ENCODE measurements at regions not wholly inside any gene's neighbourhood (a gene's known extent, or its start where the extent isn't known, plus 50 kb on each side); places are given as distances from the start of the nearest gene placed in this dataset.

DNA sequence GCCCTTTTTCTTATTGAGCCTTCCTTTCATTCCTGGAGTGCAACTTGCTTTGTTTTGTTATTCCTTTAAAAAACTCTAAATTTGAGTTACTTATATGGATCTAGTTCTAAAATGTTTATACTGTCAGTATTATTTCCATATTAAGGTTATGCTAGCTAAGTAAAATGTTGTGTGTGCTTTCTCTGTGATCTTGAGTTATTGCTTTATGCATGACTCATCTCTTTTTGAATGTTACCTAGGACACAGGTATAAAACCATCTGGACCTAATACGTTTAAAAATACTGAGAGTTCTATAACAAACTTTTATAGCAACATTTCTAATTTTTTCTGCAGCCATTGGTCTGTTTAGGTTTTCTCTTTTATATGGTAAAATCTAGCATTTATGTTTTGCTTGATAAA is 132.8 kb upstream of the LGR5 start:
- no peaks in the 10 kb centered on the region for H3K4me1 ChIP-seq
- peaks cover 3% of the 10 kb centered on the region; the same call in 1 of the 2 replicates for H3K9me3 ChIP-seq
- no peak overlapping the region for H3K4me3 ChIP-seq (ENCODE audit: low read depth, low read length)
- H3K27me3 ChIP-seq = no peaks in the 10 kb centered on the region
- DNase-seq = no peak
- H3K36me3 ChIP-seq = no peaks in the 10 kb centered on the region
- TF ChIP-seq, protein P1, sequence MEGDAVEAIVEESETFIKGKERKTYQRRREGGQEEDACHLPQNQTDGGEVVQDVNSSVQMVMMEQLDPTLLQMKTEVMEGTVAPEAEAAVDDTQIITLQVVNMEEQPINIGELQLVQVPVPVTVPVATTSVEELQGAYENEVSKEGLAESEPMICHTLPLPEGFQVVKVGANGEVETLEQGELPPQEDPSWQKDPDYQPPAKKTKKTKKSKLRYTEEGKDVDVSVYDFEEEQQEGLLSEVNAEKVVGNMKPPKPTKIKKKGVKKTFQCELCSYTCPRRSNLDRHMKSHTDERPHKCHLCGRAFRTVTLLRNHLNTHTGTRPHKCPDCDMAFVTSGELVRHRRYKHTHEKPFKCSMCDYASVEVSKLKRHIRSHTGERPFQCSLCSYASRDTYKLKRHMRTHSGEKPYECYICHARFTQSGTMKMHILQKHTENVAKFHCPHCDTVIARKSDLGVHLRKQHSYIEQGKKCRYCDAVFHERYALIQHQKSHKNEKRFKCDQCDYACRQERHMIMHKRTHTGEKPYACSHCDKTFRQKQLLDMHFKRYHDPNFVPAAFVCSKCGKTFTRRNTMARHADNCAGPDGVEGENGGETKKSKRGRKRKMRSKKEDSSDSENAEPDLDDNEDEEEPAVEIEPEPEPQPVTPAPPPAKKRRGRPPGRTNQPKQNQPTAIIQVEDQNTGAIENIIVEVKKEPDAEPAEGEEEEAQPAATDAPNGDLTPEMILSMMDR (IDR thresholded peaks at IDR 0.05; ENCODE audit: low read depth, low read length) = no peak

DNA sequence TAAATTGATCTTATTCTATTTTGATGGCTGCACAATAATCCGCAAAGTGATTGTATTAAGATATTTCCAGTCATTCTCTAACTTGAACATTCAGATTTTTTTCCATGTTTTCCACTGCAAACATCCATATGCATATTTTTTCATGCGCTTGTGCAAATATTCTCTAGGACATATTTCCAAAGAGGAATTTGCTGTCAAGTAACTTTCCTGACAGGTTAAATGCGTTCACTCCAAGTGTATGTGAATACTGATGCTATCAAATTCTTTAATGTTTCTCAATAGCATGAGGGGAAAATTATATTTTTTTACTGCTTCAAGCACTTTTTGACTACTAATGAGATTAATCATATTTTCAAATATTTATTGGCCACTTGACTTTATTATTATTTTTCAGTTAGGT is 135.3 kb upstream of the LGR5 start:
- H3K4me3 ChIP-seq (ENCODE audit: low read depth, low read length) = no peak overlapping the region
- H3K4me1 ChIP-seq = peaks cover 11% of the 10 kb centered on the region
- H3K36me3 ChIP-seq = no peaks in the 10 kb centered on the region
- H3K27me3 ChIP-seq = no peaks in the 10 kb centered on the region
- DNase-seq = no peak
- TF ChIP-seq, protein P1 (IDR thresholded peaks at IDR 0.05; ENCODE audit: low read depth, low read length) = no peak
- H3K9me3 ChIP-seq = peaks cover 3% of the 10 kb centered on the region; the same call in 1 of the 2 replicates

DNA sequence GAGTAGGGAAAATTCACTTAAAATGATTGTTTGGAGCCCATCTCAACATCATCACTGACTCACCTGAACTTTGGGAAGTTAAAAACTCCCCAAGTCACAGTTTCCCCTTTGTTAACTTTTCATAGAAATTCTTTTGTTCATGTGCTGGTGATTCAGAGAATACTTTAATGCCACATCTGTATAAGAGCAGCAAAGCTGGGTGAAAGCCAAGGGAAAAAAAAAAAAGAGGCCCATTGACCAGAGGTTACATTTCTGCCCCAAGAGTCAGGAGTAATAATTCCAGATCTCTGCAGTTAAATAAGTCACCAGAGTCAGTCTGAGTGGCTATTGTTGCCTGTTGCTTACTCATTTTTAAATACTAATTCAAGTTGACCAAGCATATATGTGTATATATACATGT is 136.4 kb upstream of the LGR5 start:
- peaks cover 3% of the 10 kb centered on the region; the same call in 1 of the 2 replicates for H3K9me3 ChIP-seq
- peaks cover 22% of the 10 kb centered on the region for H3K4me1 ChIP-seq
- TF ChIP-seq, protein P1 (IDR thresholded peaks at IDR 0.05; ENCODE audit: low read depth, low read length) = no peak
- H3K4me3 ChIP-seq (ENCODE audit: low read depth, low read length) = no peak overlapping the region
- H3K36me3 ChIP-seq = no peaks in the 10 kb centered on the region
- no peaks in the 10 kb centered on the region for H3K27me3 ChIP-seq
- no peak for DNase-seq

DNA sequence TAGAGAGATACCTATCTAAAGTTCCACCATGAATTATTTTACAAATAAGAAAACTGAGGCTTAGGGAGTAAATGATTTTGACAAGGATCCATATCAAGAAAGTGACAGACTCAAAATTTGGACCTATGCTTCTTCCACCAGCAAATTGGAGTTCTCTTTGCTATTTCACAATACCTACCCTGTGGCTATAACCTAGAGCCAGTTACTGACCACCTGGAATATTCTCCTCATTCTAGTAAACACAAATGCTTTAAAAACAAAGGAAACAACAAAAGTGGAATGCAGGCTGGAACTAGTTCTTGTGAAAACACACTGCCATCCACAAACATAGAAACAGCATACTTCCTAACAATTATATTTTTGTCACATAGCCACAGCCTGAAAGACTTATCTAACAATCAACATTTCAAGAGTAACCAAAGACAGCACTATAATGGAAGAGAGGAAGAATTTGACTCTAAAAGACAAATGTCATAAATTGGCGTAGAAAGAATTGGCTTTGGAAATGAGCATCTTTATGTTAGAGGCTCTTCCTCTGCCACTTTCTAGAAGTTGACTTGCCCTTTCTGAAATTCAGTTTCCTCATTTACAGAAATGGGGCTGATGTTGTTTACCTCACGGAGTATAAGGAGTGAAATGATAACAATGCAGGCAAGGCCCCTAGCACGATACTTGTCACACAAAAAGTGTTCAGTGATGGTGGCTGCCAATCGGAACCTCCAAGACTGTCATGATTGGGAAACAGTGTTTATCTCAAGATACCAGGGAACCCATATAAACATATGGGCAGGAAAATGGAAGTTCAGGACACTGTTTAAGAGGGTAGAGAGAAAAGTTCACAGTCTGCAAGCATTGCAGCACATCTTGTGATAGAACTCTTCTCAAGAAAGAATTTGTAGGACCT is 138.6 kb upstream of the LGR5 start:
- no peak for DNase-seq
- Histone ChIP-seq H3K4me1 (peaks cover 39% of the 10 kb centered on the region), H3K27me3 (no peaks in the 10 kb centered on the region), H3K9me3 (no peaks in the 10 kb centered on the region), H3K4me3 (ENCODE audit: low read depth, low read length) (no peak overlapping the region), H3K36me3 (no peaks in the 10 kb centered on the region)
- TF ChIP-seq, protein P1 (IDR thresholded peaks at IDR 0.05; ENCODE audit: low read depth, low read length) = no peak

DNA sequence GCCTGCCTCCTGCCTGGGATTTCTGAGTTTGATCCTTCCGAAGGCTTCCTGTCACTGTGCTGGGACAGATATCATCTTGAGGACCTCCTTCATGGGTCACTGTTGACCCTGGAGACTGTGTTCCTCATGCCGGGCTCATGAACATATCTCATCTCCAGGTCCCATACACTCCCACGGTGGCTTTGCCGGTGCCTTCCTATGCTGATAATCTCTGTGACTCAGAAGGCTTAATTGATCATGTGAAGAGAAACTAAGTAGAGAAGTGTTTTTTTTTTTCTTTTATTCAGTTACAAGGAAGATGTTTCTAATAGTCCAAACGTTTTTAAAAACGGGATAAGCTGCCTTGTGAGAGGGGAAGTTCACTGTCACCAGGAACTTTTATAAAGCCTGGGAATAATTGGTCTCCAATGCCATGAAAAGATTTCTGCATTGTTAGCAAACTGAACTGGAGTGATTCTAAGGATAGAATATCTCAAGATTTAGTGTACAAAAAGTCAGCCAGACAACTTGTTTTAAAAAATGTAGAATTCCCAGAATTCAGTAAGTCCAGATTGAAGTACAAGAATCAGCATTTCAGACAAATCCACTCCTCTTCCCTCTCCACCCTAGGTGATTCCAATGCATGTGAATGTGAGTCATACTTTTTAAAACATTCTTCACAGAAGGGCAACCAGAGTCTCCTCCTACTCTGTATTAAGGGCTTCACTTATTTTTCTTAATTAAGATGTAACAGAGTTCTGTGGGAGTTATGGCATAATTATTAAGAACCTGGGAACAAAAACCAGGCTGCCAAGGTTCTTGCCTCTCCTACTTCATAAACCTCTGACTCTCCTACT is 139.8 kb upstream of the LGR5 start:
- peak; percentile 21 for DNase-seq
- Histone ChIP-seq H3K36me3 (no peaks in the 10 kb centered on the region), H3K4me1 (peaks cover 47% of the 10 kb centered on the region), H3K27me3 (no peaks in the 10 kb centered on the region), H3K9me3 (no peaks in the 10 kb centered on the region), H3K4me3 (ENCODE audit: low read depth, low read length) (no peak overlapping the region)
- TF ChIP-seq, protein P1 (IDR thresholded peaks at IDR 0.05; ENCODE audit: low read depth, low read length) = no peak

All from BE2C (cell line).